Stromal cell of bone marrow (primary cell): ENCODE measurements at regions not wholly inside any gene's neighbourhood (a gene's known extent, or its start where the extent isn't known, plus 50 kb on each side); places are given as distances from the start of the nearest gene placed in this dataset.
"Not testable (repeated sequence)": the region's sequence is repeated elsewhere in the genome, so short reads cannot be mapped to it uniquely, and the experiment has no call there.

ENCODE experiments used
- DNase-seq: peaks from one replicate; pipeline ENCODE4 v3.0.0-alpha.2; 2012; ENCODE audit warnings: low read depth

DNA sequence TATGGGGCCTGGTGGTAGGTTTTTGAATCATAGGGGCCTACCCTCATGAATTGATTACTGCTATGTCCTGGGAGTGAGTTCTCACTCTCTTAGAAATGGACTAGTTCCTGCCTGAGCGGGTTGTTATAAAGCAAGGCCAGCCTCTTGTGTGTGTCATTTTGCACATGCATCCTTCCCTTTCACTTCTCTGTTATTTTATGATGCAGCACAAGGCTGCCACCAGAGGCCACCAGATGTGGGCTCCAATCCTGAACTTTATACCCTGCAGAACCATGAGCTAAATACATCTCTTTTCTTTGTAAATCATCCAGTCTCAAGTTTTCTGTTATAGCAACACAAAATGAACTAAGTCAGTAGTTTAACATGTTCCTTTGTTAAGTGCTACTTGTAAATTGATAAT, 251.4 kb downstream of the BLID start:
- DNase-seq: no peak

DNA sequence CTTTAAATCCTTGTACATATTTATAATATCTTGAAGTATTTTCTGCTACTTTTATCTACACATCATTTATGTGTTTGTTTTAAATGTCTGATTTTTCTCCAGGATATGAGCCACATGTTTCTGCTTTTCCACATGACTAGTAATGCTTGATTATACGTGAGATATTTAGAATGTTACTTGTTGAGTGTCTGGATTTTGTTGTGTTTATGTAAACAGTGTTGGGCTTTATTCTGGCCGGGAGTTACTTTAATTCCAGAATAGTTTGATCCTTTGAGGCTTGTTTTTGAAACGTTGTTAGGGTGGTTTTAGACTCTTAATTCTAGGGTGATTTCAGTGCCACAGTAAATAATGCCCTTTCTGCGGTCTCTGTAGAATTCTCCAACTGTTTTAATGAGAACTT, 252.9 kb downstream of the BLID start:
- DNase-seq: no peak

DNA sequence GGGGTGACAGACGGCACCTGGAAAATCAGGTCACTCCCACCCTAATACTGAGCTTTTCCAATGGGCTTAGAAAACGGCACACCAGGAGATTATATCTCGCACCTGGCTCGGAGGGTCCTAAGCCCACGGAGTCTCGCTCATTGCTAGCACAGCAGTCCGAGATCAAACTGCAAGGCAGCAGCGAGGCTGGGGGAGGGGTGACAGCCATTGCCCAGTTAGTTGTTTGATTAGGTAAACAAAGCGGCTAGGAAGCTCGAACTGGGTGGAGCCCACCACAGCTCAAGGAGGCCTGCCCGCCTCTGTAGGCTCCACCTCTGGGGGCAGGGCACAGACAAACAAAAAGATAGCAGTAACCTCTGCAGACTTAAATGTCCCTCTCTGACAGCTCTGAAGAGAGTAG, 260.9 kb downstream of the BLID start:
- DNase-seq: not testable (repeated sequence)

DNA sequence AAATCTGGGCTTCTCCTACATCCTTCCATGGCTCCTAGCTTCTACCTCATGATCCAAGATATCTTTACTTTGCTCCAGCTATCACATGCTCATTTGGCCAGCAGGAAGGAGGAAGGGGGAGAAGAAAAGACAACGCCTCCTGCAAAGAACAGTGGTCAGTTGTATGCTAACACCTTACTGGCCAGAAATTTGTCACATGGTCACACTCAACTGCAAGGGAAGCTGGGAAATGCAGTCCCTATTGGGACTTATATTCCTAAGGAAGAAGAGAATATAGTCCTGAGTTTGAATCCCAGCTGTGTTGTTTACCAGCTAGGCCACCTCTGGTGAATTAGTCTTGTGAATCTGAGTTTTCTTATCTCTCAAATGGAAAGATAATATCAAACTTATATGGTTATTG, 272.0 kb downstream of the BLID start:
- no peak for DNase-seq

DNA sequence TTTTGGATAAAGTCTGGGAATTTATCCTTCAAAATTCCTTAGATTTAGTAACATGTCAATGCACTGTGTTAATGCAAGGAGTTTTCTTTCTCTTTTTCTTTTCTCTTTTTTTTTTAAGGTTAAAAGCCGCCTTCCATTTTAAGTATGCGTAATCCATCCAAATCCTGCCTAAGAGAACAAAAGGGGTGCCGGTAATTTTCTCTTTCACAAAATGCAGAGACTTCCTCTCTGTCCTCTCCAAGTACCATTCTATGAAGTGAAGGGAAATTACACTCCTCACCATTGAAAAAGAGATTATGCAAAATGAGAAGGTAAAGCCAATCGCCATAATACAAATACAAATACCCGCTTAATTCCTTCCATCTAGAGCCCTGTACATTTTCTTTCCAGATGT, 273.8 kb downstream of the BLID start:
- DNase-seq: no peak

DNA sequence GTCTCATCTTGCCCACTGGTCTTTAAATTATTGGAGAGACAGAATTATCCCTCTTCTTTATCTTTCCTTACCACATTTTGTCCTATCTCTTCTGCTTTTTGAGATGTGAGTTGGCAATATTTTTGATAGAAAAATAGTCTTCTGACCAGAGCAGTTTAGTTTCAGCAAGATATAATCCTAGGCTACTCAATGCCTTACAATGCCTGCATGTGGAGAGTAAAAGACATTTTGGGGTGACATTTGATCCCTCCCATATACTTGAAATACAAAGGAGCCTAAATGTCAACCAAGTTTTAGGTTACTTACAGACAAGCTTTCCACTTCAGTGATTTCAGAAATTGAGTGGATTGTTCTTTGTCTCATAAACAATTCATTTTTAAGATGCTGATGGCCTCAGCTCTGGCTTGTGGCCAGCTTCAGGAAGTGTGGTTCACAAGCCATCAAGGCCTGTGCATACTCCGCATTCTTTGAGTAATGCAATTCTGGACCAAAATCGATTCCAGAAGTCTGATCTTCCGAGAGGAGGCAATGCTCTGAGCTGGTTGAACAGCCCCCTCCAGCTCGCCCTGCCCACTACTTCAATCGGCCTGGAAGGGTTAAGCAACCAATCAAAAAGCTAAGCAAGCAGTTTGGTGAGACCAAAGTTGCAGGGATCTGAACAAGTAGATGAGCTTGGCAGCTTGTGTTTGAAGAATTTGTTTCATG, 274.4 kb downstream of the BLID start:
- peak; percentile 40 for DNase-seq

DNA sequence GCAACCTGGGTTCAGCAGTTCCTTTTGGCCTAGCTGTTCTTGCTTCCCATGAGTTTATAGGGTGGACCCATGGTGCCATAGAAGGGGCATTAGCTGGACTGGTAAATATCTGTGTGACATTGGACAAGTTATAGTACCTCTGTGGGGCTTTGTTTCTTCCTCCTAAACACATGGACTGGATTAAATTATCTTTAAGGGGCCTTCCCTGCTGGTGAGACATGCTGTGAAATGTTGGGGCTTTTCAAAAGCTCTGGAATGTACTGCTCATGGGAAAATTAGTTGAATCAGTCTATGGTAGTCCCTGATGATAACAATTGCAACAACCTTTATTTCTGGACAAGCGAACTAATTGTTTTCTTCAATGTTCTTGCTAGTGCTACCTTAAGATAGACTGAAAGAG, 276.2 kb downstream of the BLID start:
- DNase-seq: no peak

DNA sequence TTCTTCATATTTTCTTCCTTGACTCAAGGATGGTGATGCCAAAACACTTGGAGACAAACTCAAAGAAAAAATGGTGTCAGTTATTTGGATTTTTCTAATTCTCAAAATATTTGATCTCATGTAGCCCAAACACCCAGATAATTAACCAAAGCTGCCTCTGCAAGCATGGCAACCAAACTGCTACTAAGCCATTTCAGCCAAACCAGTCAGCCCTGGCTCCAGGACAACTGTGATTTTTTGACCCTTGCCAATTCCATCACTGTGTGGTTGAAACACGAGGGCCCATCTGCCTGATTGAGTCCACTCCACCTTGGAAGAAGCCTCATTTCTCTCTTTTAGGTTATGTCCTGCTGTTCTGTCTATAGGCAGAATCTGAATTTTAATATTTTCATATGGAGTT, 277.4 kb downstream of the BLID start:
- no peak for DNase-seq

DNA sequence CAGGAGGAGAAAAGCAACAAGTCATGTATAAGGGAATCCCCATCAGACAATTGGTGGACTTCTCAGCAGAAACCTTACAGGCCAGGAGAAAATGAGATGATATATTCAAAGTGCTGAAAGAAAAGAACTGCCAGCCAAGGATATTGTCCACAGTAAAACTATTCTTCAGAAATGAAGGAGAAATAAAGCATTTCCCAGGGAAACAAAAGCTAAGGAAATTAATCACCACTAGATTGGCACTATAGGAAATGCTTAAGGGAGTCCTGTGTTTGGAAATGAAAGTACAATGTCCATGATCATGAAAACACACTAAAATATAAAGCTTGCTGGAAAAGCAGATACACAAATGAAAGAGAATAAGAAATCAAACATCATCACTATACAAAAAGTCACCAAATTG, 282.0 kb downstream of the BLID start:
- no peak for DNase-seq

DNA sequence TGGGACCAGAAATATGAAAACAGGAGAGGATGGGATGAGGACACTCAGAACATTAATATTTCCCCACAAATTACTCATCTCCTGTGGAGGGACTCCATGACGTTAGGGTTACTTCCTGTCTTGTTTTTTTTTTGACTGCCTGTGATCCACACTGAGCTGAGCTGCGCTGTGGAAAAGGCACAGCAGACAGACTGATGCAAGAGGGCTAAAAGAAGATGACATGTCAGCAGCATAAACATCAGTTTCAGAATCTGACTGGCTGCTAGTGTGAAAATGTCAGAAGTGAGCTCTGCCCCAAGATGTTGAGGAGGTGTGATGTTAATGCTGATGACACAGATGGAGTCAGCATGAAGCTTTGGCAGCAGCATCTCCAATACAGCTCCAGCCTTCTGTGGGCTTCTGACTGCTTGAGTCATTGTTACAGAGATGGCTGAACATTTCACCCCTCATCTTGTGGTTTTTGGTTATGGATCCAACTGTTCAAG, 286.8 kb downstream of the BLID start:
- DNase-seq: peak; percentile 99

DNA sequence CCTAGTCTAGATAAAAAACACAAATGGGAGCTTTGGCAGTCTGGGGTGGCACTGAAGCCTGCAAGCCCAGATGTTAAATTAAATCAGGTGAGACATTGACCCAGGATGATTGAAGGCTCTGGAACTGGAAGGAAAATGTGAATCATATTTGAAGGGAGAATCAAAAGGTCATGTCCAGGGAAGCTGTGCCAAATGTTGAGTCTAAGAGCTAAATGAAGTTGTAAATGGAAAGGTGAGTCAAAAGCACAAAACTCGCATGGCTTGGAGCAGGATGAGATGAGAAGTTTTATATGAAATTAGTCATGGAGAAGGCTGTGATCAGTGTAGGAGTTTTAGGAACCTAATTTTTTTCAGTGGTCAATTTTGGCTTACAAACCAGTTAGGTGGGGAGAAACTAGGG, 301.1 kb downstream of the BLID start:
- DNase-seq: peak; percentile 67

DNA sequence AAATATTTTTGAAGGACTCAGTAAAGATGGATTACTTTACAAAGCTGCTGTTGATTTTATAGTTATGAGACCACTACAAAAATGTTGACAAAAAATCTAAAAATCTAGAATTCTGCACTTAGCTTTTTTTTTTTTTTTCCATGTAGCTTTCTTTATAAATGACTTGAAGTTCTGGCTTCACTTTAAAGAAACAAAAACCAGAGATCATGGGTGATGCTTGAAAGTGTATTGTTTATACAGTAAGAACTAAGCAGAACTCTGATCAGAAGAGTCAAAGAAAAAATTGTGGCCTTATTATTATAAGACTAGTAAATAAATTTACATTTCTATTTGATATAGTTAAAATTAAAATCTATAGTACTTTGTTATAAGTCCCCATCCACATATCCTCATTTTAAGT, 301.7 kb downstream of the BLID start:
- no peak for DNase-seq

DNA sequence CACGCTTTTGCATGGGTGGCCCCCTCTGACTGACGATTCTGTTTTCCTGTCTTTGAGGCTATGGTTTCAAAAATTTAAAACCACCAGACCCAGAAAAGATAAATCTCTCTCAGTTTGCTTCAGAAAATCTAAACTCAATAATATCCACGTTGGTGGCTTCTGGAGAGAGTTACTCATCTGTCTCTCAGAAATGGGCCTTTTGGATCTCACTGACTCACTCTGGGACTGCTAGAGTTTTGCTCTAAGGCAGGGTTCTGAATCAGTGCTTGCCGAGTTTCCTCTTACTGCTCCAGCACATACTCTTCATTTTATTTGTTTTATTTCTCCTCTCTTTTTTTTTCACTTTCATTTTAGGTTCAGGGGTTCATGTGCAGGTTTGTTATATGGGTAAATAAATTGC, 305.7 kb downstream of the BLID start:
- DNase-seq: peak; percentile 89

DNA sequence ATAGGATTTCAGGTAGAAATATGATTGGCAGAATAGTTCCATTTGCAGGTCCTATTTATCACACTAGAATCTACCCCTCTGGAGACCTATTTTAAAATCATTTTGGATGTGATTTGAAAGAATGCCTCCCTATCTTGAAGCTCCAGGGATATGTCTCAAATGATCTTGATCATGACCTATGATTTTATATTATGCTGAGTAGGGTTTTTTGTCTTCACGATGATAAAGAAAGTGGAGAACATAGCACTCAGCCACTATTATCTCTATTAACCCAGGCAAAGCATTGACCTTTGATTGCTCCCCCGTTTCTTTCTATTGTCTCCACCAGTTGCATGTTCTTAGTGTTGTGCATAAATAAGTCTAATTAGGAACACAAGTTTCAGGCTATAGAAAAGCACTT, 307.9 kb downstream of the BLID start:
- no peak for DNase-seq

DNA sequence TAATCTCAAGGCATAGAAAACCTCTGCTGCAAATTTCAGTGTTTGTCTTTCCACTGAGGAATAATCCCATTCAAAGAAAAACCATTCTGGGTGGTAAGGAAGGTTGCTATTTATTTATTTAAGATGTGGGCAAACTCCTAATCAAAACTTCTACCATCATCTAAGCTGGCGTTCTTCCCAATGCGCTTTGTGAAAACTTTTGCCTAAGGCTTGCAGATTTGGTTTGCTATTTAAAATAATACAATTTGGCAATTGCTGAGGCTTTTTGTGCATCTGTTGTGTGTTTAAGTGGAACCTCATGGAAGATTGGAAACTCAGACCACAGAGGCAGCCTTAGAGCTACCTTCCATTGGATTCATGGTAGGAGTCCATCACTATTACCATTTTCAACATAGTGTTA, 309.0 kb downstream of the BLID start:
- DNase-seq: no peak

DNA sequence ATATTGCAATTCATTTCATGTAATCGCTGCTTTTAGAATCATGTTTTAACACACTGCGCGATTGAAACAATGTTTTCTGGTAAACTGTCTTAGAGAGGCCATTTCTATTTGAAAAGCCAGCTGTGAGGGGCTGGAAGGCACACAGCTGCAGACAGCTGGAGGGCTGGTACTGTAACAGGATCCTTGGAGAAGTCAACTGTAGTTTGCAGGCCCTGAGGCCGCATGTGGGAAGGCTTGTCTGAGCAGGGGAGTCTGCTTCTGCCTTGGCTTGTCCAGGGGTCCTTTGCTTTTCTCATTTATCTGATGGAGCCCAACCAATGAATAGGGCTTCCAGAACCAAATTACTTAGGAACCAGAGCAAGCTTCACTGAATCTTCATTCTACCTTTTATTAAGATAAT, 313.5 kb downstream of the BLID start:
- DNase-seq: no peak

DNA sequence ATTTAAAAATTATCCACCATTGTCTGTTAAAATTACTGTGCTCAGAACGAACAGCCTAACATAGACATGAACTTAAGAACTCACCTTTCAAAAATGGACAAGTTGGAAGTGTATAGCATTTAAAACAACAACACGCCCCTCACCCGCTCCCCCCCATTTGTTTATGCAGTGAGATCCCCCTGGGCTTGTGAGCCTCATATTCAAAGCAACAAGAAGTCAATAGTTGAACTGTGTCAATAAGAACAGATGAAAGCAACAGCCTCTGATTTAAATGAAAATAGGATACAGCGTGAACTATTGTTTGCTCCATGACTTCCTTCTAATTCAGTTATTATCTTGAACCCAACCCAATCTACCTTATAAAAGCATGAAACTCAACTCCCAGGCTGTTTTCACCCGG, 314.2 kb downstream of the BLID start:
- no peak for DNase-seq

DNA sequence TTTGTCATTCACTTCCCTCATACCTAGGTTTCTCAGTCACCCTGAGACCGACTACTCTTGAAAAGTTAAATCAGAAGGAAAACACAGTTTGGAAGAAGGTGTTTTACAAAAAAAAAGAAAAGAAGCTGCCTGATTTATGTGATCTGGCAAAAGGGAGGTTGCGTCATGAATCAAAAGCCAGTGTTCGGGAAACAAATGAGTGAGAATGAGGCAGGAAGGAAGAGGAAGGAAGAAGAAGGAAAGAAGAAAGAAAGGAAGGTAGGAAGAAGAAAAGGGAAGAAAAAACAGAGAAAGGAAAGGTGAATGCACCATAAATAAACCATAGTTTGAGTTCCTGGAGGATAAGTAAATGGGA, 314.6 kb downstream of the BLID start:
- no peak for DNase-seq

DNA sequence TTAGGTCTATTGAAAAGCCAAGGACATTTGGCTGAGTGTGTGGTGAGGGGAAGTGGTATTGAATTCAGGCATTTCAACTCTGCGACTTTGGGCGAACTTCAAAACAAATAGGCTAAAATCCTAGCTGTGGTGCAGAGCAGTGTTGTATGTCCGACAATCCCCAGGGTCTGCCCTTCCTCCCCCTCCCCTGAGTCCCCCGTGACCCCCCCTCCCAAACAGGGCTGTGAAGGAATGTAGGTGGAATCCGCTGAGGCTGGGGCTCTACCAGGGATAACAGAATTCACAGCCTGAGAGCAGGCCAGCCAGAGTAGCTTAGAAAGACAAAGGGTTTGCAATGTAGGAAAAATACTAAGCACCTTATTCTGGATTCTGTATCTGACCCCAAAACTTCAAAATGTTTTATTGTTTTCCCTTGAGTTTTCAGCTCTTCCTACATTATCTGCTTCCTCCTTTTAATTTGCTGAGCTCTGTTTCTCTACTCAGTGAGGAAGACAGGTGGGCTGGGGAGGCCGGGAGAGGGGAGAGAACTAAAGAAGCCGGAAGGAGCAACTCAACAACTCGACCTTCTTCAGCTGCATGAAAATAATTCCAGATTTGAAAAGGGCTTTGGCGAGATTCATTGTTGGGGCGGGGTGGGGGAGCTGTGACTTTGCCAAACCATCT, 315.2 kb downstream of the BLID start:
- peak; percentile 21 for DNase-seq

DNA sequence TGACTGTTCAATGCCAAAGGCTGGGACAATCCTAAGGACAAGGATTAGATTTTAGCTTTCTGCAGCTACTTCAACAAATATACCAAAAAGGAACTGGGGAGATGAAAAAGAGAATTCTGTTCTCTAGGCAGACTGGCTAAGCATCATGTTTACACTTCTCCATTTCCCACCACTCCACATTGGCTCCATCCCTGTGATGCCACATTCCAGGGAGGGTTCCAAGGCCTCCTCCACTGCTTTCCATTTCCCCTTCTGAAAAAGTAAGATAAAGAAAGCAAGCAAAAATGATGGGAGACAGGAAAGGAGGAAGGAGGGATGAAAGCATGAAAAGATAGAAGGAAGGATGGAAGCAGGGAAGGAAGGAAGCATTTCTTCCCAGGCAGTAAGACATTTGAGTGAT, 315.8 kb downstream of the BLID start:
- DNase-seq: no peak

DNA sequence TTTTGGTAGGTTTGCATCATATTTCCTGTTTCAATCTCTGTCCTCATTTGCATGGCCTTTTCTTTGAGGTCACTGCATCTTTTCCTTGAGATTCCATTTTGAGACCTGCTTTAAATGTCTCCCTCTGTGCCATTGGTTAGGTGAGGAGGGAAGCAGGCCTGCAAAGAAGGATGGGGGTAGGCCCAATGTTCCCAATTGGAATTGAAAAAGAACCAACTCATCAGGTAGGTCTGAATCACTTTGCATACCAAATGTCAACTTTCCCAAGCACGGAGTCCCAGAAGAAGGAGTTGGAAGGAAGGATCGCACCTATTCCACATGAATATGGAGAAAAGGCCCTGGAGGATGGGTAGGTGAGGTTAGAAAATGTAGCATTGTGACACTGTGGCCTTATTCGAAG, 318.5 kb downstream of the BLID start:
- DNase-seq: no peak

DNA sequence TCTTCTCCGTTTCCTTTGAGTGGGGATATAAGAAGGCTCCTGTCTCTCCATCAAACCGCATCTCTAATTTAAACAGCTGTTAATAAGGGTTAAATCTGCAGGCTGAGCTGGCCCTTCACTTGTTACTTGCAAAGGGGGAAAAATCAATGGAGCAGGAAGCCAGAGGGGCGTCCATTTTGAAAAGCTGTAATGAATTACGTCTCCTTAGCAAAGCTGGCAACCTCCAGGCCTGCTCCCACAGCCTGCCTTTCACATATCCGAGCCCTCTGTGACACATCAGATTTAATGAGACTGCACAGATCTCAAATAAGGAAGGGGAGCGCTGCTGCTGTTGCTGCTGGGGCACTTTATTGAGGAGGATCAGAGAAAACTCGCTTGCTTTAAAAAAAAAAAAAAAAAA, 320.8 kb downstream of the BLID start:
- DNase-seq: no peak

DNA sequence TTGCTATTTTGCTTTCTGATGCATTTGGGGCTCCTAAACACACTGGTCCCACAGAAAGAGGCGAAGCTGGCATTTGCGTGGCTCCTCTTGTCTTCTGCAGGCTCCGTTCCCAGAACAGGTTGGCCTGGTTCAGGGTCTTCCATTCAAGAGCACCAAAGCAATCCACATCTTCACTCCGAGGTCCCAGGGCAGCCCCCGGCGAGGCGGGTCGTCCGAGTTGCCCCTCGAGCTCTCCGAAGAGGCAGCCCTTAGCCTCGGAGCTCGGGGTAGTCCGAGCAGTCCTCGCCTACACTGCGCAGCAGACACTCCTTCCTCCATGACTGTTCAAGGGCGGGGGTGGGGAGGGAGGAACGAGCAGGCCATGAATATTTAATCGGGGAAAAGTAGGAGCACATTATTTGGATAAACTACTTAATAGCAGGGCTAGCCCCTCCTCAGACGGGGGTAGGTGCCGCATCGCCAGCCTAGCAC, 321.3 kb downstream of the BLID start:
- no peak for DNase-seq

DNA sequence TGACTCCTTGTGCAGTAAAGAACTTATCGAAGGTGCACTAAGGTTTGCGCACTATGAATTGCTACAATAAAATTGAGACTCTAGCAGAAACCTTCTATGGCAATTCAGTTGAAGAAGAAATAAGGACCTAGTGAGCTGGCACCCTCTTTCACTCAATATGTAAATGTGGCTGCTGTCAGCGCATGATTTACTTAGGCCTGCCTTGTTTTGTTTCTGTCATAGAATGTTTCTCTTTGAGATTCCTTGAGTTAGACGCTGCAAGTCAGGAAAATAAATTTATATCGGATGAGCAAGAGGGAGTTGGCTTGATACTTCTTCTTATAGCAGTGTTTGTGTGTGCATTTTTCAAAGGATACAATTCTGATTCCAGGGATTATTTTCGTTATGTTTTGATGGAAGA, 322.1 kb downstream of the BLID start:
- DNase-seq: no peak
